PC-3 (cell line): ENCODE measurements at regions not wholly inside any gene's neighbourhood (a gene's known extent, or its start where the extent isn't known, plus 50 kb on each side); places are given as distances from the start of the nearest gene placed in this dataset.

Source experiments
- ATAC-seq: fragments of 200-7000 bp; cut with Tn5 transposase; 2 replicates; pipeline ENCODE4 v1.9.1; 2020; ENCODE audit warnings: mild to moderate bottlenecking, moderate library complexity
- BruUV-seq: library from RNA; stranded (reverse); fragments of 400-500 nt; replicated peaks from 2 replicates; lab custom pipeline; 2021; lab: Mats Ljungman, UMichigan
- CTCF ChIA-PET: fragments of 300-600 bp; sonication (Branson Sonifier 250); formaldehyde crosslinking; loops from one replicate; lab custom pipeline; 2022; ENCODE audit warnings: antibody characterized with exemption; lab: Charles Lee
- POLR2A ChIA-PET: fragments of 300-600 bp; sonication (Branson Sonifier 250); formaldehyde crosslinking; loops from one replicate; lab custom pipeline; 2022; ENCODE audit warnings: antibody characterized with exemption; ENCODE audit not compliant: unreplicated experiment; lab: Charles Lee
- DNase-seq: peaks from one replicate; pipeline ENCODE4 v3.0.0-alpha.2; 2015
- H2AFZ ChIP-seq: fragments of 300-600 bp; sonication (generic); 2 replicates; pipeline ENCODE4 v1.6.0; 2016; ENCODE audit warnings: antibody characterized with exemption, low read length
- H3F3A ChIP-seq: fragments of 300-600 bp; sonication (generic); one replicate; pipeline ENCODE4 v1.6.0; 2017; ENCODE audit warnings: antibody characterized with exemption, low read length, control low read depth, mild to moderate bottlenecking; ENCODE audit not compliant: unreplicated experiment
- H3K27ac ChIP-seq: fragments of 300-600 bp; sonication (generic); 2 replicates; pipeline ENCODE4 v1.5.1; 2016; ENCODE audit warnings: mild to moderate bottlenecking, low read length
- H3K27me3 ChIP-seq: fragments of 300-600 bp; sonication (generic); 2 replicates; pipeline ENCODE4 v1.6.1; 2016; ENCODE audit warnings: low read length, mixed read lengths
- H3K36me3 ChIP-seq: fragments of 300-600 bp; sonication (generic); 2 replicates; pipeline ENCODE4 v1.6.1; 2016; ENCODE audit warnings: low read depth, mixed run types, low read length, mixed read lengths
- H3K4me1 ChIP-seq: fragments of 300-600 bp; sonication (generic); 2 replicates; pipeline ENCODE4 v1.5.1; 2016; ENCODE audit warnings: low read length; ENCODE audit not compliant: insufficient read depth
- H3K4me2 ChIP-seq: fragments of 300-600 bp; sonication (generic); 2 replicates; pipeline ENCODE4 v1.6.0; 2016; ENCODE audit warnings: low read length
- H3K4me3 ChIP-seq: fragments of 300-600 bp; sonication (generic); 2 replicates; pipeline ENCODE4 v1.5.1; 2016; ENCODE audit warnings: mild to moderate bottlenecking, low read length, mixed read lengths
- H3K79me2 ChIP-seq: fragments of 300-600 bp; sonication (generic); 2 replicates; pipeline ENCODE4 v1.6.1; 2017; ENCODE audit warnings: low read length, mixed read lengths
- H3K9ac ChIP-seq: fragments of 300-600 bp; sonication (generic); 2 replicates; pipeline ENCODE4 v1.6.0; 2016; ENCODE audit warnings: mild to moderate bottlenecking, low read length
- H3K9me2 ChIP-seq: fragments of 300-600 bp; sonication (generic); replicated peaks from 2 replicates; pipeline ENCODE4 v1.6.1; 2016; ENCODE audit warnings: mixed run types, low read length, mixed read lengths
- H3K9me3 ChIP-seq: fragments of 300-600 bp; sonication (generic); 2 replicates; pipeline ENCODE4 v1.6.1; 2016; ENCODE audit warnings: low read length, mixed read lengths
- H4K20me1 ChIP-seq: fragments of 300-600 bp; sonication (generic); 2 replicates; pipeline ENCODE4 v1.6.1; 2016; ENCODE audit warnings: low read length, mixed read lengths
- CTCF ChIP-seq: fragments of 300-600 bp; sonication (generic); conservative IDR thresholded peaks from 2 replicates; pipeline ENCODE4 v1.5.1; 2017; ENCODE audit warnings: antibody characterized with exemption, low read depth, mild to moderate bottlenecking, low read length
- EZH2 ChIP-seq: fragments of 300-600 bp; sonication (generic); IDR thresholded peaks from one replicate; pipeline ENCODE4 v1.6.1; 2017; ENCODE audit warnings: antibody characterized with exemption, mild to moderate bottlenecking, low read length; ENCODE audit not compliant: unreplicated experiment
- EZH2phosphoT487 ChIP-seq: fragments of 300-600 bp; sonication (generic); IDR thresholded peaks from 2 replicates; pipeline ENCODE4 v1.6.1; 2018; ENCODE audit warnings: mild to moderate bottlenecking, antibody characterized with exemption, low read length, borderline replicate concordance
- intact Hi-C: fragments of 100-400 bp; cut with micrococcal nuclease; formaldehyde crosslinking; loops from 2 replicates; pipeline ENCODE4 v1.9.0; 2023

- POLR2A ChIA-PET: no interaction called here
- ATAC-seq (no peak), DNase-seq (no peak)
- Histone ChIP-seq H3F3A (no peaks in the 10 kb centered on the region), H3K9ac (no peak overlapping the region), H3K36me3 (no peaks in the 10 kb centered on the region), H3K4me1 (no peaks in the 10 kb centered on the region), H3K9me2 (no peaks in the 10 kb centered on the region), H2AFZ (no peak overlapping the region), H4K20me1 (no peaks in the 10 kb centered on the region), H3K27ac (no peak overlapping the region), H3K4me2 (no peak overlapping the region), H3K4me3 (no peak overlapping the region), H3K79me2 (no peaks in the 10 kb centered on the region), H3K9me3 (no peaks in the 10 kb centered on the region), H3K27me3 (peaks cover 12% of the 10 kb centered on the region)
- CTCF ChIA-PET: no interaction called here
- no peak for TF ChIP-seq CTCF
- no peak for TF ChIP-seq EZH2
- TF ChIP-seq EZH2phosphoT487: no peak
- intact Hi-C loops: no loop called here
- no TSS peak for BruUV-seq
Observed at GRCh38 chr7:156104501-156105336, 292.5 kb upstream of the SHH start.

- H3K4me2 ChIP-seq: no peak overlapping the region
- peaks cover 12% of the 10 kb centered on the region for H3K27me3 ChIP-seq
- no TSS peak for BruUV-seq
- H3K4me3 ChIP-seq: no peak overlapping the region
- no peak overlapping the region for H3K27ac ChIP-seq
- no peaks in the 10 kb centered on the region for H3K79me2 ChIP-seq
- H3K36me3 ChIP-seq: no peaks in the 10 kb centered on the region
- peaks cover 5% of the 10 kb centered on the region for H3K4me1 ChIP-seq
- H3K9ac ChIP-seq: no peak overlapping the region
- no peak for TF ChIP-seq CTCF
- ChIA-PET CTCF (no interaction called here), POLR2A (no interaction called here)
- H2AFZ ChIP-seq: no peak overlapping the region
- DNase-seq (no peak), ATAC-seq (no peak)
- H3K9me3 ChIP-seq: no peaks in the 10 kb centered on the region
- H4K20me1 ChIP-seq: no peaks in the 10 kb centered on the region
- H3K9me2 ChIP-seq: no peaks in the 10 kb centered on the region
- no peaks in the 10 kb centered on the region for H3F3A ChIP-seq
- intact Hi-C loops: no loop called here
Observed at GRCh38 chr7:156102267-156102666, 290.0 kb upstream of the SHH start.

- H3K27me3 ChIP-seq: peaks cover 12% of the 10 kb centered on the region
- no peak overlapping the region for H2AFZ ChIP-seq
- POLR2A ChIA-PET: no interaction called here
- no peaks in the 10 kb centered on the region for H3K36me3 ChIP-seq
- H3K9me3 ChIP-seq: no peaks in the 10 kb centered on the region
- TF ChIP-seq EZH2phosphoT487: no peak
- no TSS peak for BruUV-seq
- no peaks in the 10 kb centered on the region for H4K20me1 ChIP-seq
- no peak overlapping the region for H3K27ac ChIP-seq
- no peak overlapping the region for H3K9ac ChIP-seq
- ATAC-seq: no peak
- H3K4me1 ChIP-seq: peaks cover 5% of the 10 kb centered on the region
- no peak overlapping the region for H3K4me2 ChIP-seq
- no peak overlapping the region for H3K4me3 ChIP-seq
- DNase-seq: no peak
- intact Hi-C loops: no loop called here
- no peaks in the 10 kb centered on the region for H3K9me2 ChIP-seq
- no peaks in the 10 kb centered on the region for H3K79me2 ChIP-seq
- CTCF ChIA-PET: no interaction called here
- H3F3A ChIP-seq: no peaks in the 10 kb centered on the region
Observed at GRCh38 chr7:156101355-156101754, 289.1 kb upstream of the SHH start.
